AG04450 (cell line): ENCODE measurements at regions not wholly inside any gene's neighbourhood (a gene's known extent, or its start where the extent isn't known, plus 50 kb on each side); places are given as distances from the start of the nearest gene placed in this dataset.

Experiments used
- CTCF ChIA-PET: fragments of 300-600, 350-600 bp; formaldehyde crosslinking; extraction: SDS; loops from one replicate; lab custom pipeline; 2022; ENCODE audit warnings: antibody characterized with exemption, inconsistent platforms; lab: Charles Lee
- POLR2A ChIA-PET: fragments of 350-600 bp; formaldehyde crosslinking; extraction: SDS; loops from one replicate; lab custom pipeline; 2021; ENCODE audit warnings: antibody characterized with exemption, inconsistent platforms; lab: Yijun Ruan, JAX
- DNase-seq: peaks from one replicate; pipeline ENCODE4 v3.0.0-alpha.2; 2011; ENCODE audit warnings: low read depth, low spot score
- H3K27ac ChIP-seq: one replicate; pipeline ENCODE4 v1.5.1; 2012; ENCODE audit warnings: low read depth, low read length, control low read depth
- H3K27me3 ChIP-seq: one replicate; pipeline ENCODE4 v1.6.0; 2012; ENCODE audit warnings: low read length; ENCODE audit not compliant: control insufficient read depth, insufficient read depth
- H3K4me3 ChIP-seq: 2 replicates; pipeline ENCODE4 v1.5.1; 2011; ENCODE audit warnings: mild to moderate bottlenecking, low read depth, low read length, control low read depth
- H3K9me3 ChIP-seq: 2 replicates; pipeline ENCODE4 v1.5.1; 2012; ENCODE audit warnings: low read length; ENCODE audit not compliant: control insufficient read depth, insufficient read depth
- CTCF ChIP-seq: IDR thresholded peaks from 2 replicates; pipeline ENCODE4 v1.5.1; 2011; ENCODE audit warnings: low read depth, low read length, control low read depth, inconsistent platforms

DNA sequence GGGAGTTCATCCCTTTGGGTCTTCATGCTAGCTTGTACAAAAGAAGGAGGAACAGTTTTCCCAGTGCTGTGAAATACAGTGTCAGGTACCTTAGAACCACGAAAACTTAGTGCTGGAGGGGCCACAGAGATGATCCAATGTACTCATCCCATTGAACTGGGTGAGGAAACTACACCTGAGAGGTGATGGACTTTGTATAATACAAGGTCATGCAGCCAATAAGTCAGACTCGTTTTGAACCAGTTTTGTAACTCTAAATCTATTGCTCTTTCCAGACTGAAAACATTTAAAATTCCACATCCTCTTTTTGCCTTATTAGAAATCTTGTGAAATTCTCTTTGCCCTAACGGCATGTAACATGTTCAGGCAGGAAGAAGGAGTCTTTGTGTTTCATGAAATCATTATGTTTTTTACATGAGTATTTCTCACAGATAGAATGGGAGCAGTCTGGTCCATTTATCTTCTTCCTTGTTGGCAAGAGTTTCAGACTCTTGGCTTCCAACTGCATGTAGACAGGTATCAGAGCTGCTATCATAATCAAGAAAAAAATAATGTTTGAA is 146.8 kb upstream of the FBXL7 start:
- H3K27me3 ChIP-seq: no peaks in the 10 kb centered on the region
- ChIA-PET CTCF (no interaction called here), POLR2A (no interaction called here)
- TF ChIP-seq CTCF: no peak
- H3K9me3 ChIP-seq: no peaks in the 10 kb centered on the region
- H3K27ac ChIP-seq: no peak overlapping the region
- no peak for DNase-seq
- H3K4me3 ChIP-seq: no peak overlapping the region

DNA sequence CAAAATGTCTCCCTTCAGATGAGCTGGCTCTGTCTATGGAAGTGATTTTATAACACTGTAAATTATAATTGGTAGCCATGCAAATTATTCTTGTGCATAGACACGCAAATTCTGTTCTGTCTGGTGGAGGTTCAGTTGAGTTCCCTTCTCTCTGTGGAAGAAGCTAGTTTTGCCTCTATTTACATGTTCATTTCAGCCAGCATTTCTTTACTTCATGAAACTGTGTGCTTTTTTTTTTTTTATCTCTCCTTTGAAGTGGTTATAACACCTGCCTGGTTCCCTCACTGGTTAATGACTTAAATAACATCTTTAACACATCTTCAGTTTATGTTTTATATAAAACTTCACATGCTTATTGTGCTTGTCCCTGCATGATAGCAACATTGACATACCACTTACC is 149.4 kb upstream of the FBXL7 start:
- ChIA-PET CTCF (no interaction called here), POLR2A (no interaction called here)
- TF ChIP-seq CTCF: no peak
- H3K27me3 ChIP-seq: no peaks in the 10 kb centered on the region
- H3K4me3 ChIP-seq: no peak overlapping the region
- no peak for DNase-seq
- H3K27ac ChIP-seq: no peak overlapping the region
- no peaks in the 10 kb centered on the region for H3K9me3 ChIP-seq

DNA sequence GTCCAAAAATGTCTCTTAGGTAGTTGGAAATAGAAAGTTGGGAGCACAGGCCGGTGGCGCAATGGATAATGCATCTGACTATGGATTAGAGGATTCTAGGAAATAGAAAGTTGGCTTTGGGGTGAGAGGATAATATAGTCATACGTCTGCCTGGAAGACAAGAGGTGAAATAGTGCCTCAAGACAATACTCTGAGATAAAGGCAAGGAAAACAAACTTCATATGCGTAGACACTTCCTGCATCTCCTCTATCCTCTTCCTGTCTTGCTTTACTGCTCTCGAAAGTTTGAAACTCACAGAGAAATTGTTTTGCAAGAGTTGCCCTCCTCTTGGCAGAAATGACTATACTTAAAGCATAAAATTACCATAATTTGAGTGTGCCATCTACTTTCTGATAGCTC is 153.2 kb upstream of the FBXL7 start:
- Histone ChIP-seq H3K9me3 (no peaks in the 10 kb centered on the region), H3K4me3 (no peak overlapping the region), H3K27me3 (no peaks in the 10 kb centered on the region), H3K27ac (no peak overlapping the region)
- ChIA-PET POLR2A (no interaction called here), CTCF (no interaction called here)
- no peak for DNase-seq
- no peak for TF ChIP-seq CTCF

DNA sequence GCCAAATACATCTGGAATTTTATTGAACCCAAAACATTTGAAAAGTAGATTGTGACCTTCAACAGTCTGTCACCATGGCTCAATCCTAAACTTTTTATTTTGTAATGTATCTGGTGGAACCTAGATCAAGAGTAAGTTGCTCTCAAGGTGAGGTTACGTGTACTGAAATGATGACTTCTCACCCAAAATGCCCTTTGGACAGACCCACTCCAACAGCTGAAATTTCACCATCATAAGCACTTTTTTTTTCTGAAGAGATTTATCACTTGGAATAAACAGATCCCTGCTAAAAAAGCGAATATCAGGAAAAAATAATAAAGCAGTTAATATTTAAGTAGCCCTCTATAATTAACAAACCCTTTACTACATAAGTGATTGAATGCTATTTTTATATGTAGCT is 155.0 kb upstream of the FBXL7 start:
- no peak for DNase-seq
- ChIA-PET POLR2A (no interaction called here), CTCF (no interaction called here)
- Histone ChIP-seq H3K27ac (no peak overlapping the region), H3K9me3 (no peaks in the 10 kb centered on the region), H3K4me3 (no peak overlapping the region), H3K27me3 (no peaks in the 10 kb centered on the region)
- TF ChIP-seq CTCF: no peak

DNA sequence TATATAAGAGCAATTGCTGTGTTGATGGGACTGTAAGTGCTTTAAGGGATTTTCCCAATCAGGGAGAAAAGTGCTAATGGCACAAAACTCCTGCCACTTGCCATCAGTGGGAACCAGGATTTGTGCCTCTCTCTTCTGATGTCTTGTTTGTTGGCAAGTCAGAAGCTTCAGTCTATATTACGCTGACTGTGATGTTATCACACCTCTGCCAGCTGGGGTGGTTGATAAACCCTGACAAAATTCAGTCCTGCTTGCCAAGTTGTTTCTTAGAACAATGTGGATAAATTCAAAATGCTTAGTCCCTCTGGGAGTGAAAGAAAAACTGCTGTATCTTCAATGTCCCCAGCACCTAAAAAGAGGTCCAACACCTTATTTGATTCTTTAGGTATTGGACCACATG is 161.4 kb upstream of the FBXL7 start:
- Histone ChIP-seq H3K9me3 (no peaks in the 10 kb centered on the region), H3K27ac (no peak overlapping the region), H3K27me3 (no peaks in the 10 kb centered on the region), H3K4me3 (no peak overlapping the region)
- no peak for TF ChIP-seq CTCF
- ChIA-PET CTCF (no interaction called here), POLR2A (no interaction called here)
- DNase-seq: no peak
